KMS-11 (cell line): ENCODE measurements at regions not wholly inside any gene's neighbourhood (a gene's known extent, or its start where the extent isn't known, plus 50 kb on each side); places are given as distances from the start of the nearest gene placed in this dataset.

ENCODE experiments used
- H2AFZ ChIP-seq: fragments of 200-600 bp; sonication (generic); 2 replicates; pipeline ENCODE4 v1.6.1; 2016; ENCODE audit warnings: antibody characterized with exemption, mixed run types, low read depth
- H3K27ac ChIP-seq: fragments of 200-600 bp; sonication (generic); 2 replicates; pipeline ENCODE4 v1.6.1; 2016; ENCODE audit warnings: mild to moderate bottlenecking, mixed run types
- H3K27me3 ChIP-seq: fragments of 200-600 bp; sonication (generic); 2 replicates; pipeline ENCODE4 v1.6.1; 2017; ENCODE audit warnings: mild to moderate bottlenecking, low read depth, mixed run types, moderate library complexity; ENCODE audit not compliant: insufficient read depth
- H3K36me3 ChIP-seq: fragments of 200-600 bp; sonication (generic); 2 replicates; pipeline ENCODE4 v1.6.1; 2017; ENCODE audit warnings: mild to moderate bottlenecking, mixed run types; ENCODE audit not compliant: insufficient read depth
- H3K4me1 ChIP-seq: fragments of 200-600 bp; sonication (generic); 2 replicates; pipeline ENCODE4 v1.6.1; 2016; ENCODE audit warnings: mild to moderate bottlenecking, low read depth, mixed run types; ENCODE audit not compliant: poor library complexity, severe bottlenecking
- H3K4me2 ChIP-seq: fragments of 200-600 bp; sonication (generic); 2 replicates; pipeline ENCODE4 v1.7.0; 2016; ENCODE audit warnings: mild to moderate bottlenecking, mixed run types
- H3K4me3 ChIP-seq: fragments of 200-600 bp; sonication (generic); IDR thresholded peaks from 2 replicates; pipeline ENCODE4 v1.6.1; 2017; ENCODE audit warnings: low read depth, low read length, mixed read lengths; ENCODE audit not compliant: insufficient read depth
- H3K79me2 ChIP-seq: fragments of 200-600 bp; sonication (generic); 2 replicates; pipeline ENCODE4 v1.6.1; 2016; ENCODE audit warnings: low read depth, mixed run types; ENCODE audit not compliant: insufficient read depth
- H3K9ac ChIP-seq: fragments of 200-600 bp; sonication (generic); 2 replicates; pipeline ENCODE4 v1.6.1; 2016; ENCODE audit warnings: mild to moderate bottlenecking, mixed run types
- H4K20me1 ChIP-seq: fragments of 200-600 bp; sonication (generic); 2 replicates; pipeline ENCODE4 v1.6.1; 2016; ENCODE audit warnings: mild to moderate bottlenecking, mixed run types; ENCODE audit not compliant: insufficient read depth
- TF ChIP-seq, protein P1 (sequence below): fragments of 200-600 bp; sonication (generic); conservative IDR thresholded peaks from 2 replicates; pipeline ENCODE4 v1.6.1; 2017; ENCODE audit warnings: low read depth, mild to moderate bottlenecking, antibody characterized with exemption, low read length, moderate library complexity, mixed read lengths

DNA sequence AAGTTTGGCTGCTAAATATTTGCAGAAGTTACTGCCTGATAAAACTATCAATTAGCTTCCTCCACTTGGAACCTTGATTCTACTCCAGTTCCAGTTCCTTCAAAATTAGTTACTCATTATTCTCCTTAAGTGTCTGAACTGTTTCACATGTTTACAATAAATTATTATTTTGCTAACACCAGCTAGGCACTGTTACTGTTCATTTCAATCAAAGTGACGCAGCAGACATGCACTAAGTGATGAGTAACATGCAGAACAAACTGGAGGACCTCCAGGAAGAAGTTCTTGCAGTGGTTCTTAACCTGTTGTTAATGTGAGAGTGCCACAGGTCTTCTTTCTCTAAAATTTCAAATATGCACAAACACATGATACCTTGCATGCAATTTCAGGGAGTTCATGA, 491.8 kb upstream of the SEMA3A start:
- no peak overlapping the region for H3K4me3 ChIP-seq
- H3K4me2 ChIP-seq: no peak overlapping the region
- no peaks in the 10 kb centered on the region for H3K4me1 ChIP-seq
- TF ChIP-seq, protein P1, sequence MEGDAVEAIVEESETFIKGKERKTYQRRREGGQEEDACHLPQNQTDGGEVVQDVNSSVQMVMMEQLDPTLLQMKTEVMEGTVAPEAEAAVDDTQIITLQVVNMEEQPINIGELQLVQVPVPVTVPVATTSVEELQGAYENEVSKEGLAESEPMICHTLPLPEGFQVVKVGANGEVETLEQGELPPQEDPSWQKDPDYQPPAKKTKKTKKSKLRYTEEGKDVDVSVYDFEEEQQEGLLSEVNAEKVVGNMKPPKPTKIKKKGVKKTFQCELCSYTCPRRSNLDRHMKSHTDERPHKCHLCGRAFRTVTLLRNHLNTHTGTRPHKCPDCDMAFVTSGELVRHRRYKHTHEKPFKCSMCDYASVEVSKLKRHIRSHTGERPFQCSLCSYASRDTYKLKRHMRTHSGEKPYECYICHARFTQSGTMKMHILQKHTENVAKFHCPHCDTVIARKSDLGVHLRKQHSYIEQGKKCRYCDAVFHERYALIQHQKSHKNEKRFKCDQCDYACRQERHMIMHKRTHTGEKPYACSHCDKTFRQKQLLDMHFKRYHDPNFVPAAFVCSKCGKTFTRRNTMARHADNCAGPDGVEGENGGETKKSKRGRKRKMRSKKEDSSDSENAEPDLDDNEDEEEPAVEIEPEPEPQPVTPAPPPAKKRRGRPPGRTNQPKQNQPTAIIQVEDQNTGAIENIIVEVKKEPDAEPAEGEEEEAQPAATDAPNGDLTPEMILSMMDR: no peak
- H2AFZ ChIP-seq: no peak overlapping the region
- no peaks in the 10 kb centered on the region for H3K79me2 ChIP-seq
- H4K20me1 ChIP-seq: no peaks in the 10 kb centered on the region
- no peaks in the 10 kb centered on the region for H3K36me3 ChIP-seq
- H3K27ac ChIP-seq: no peak overlapping the region
- H3K9ac ChIP-seq: no peak overlapping the region
- no peaks in the 10 kb centered on the region for H3K27me3 ChIP-seq

DNA sequence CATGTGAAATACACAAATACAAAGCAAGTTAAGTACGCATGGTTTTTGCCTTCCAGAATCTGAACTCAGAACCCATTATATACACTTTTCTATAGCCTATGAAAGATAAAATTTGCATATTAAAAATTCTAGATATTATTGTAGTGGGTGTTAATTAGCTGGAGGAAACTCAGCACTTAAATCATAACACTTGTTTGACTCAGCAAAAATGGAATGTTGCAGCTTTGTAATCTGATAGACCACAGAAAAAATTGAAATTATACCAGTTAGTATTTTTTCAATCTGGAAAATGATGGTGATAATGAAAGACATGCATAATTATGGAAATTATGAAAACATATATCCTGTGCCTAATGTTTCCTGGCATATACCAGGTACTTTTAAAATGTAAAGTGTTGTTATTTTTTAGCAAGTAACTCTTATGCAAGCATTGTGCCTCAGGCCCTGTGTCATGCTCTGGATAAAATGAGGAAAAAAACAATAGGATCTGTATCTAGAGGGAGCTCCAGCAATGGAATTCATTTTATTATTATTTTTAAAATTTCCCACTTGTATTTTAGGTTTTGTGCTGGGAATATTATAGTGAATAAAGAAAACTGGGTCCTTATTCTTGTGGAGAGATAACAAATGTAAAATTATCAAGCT, 490.4 kb upstream of the SEMA3A start:
- no peak overlapping the region for H3K9ac ChIP-seq
- no peak overlapping the region for H3K4me3 ChIP-seq
- H3K27me3 ChIP-seq: no peaks in the 10 kb centered on the region
- H3K4me2 ChIP-seq: no peak overlapping the region
- H2AFZ ChIP-seq: no peak overlapping the region
- TF ChIP-seq, protein P1: no peak
- no peak overlapping the region for H3K27ac ChIP-seq
- no peaks in the 10 kb centered on the region for H4K20me1 ChIP-seq
- no peaks in the 10 kb centered on the region for H3K4me1 ChIP-seq
- no peaks in the 10 kb centered on the region for H3K36me3 ChIP-seq
- no peaks in the 10 kb centered on the region for H3K79me2 ChIP-seq

DNA sequence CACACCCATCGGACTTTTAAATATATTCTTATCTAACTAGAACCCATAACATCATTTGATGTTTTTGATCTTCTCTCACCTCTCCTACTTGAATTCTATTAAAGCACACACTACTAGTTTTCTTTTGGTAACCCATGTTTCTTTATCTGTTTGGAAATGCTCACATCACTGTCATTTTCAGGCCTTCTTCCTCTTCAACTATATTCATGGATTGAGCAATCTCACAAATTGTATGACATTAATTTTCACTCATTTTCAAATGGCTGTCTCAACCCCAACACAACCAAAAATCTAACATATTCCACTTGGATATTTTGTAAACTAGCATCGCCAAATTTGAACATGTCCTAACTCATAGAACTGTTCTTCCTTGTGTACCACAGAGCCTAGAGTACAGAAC, 488.0 kb upstream of the SEMA3A start:
- TF ChIP-seq, protein P1: no peak
- H2AFZ ChIP-seq: no peak overlapping the region
- H3K4me1 ChIP-seq: no peaks in the 10 kb centered on the region
- H3K27me3 ChIP-seq: no peaks in the 10 kb centered on the region
- no peak overlapping the region for H3K4me3 ChIP-seq
- no peak overlapping the region for H3K9ac ChIP-seq
- H3K27ac ChIP-seq: no peak overlapping the region
- H3K4me2 ChIP-seq: no peak overlapping the region
- H4K20me1 ChIP-seq: no peaks in the 10 kb centered on the region
- no peaks in the 10 kb centered on the region for H3K36me3 ChIP-seq
- H3K79me2 ChIP-seq: no peaks in the 10 kb centered on the region

DNA sequence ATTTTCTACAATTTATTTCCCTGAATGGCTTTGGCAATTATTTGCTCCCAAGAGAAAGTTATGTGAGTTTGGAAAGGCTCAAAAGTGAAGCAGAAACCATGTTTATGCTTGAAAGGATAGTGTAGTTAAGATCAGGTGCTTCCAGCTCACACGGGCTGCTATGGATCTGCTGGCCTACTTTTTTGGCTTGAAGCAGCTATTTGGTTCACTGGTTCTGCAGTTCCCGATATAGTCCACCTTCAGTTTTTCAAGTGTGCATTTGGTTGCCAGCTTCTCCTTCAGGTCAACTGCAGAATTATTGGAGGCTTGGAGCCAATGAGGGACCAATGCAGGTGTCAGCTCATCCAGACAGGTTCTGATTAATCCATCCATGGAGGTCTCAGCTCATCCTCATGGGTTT, 484.3 kb upstream of the SEMA3A start:
- Histone ChIP-seq H2AFZ (no peak overlapping the region), H3K27me3 (no peaks in the 10 kb centered on the region), H4K20me1 (no peaks in the 10 kb centered on the region), H3K9ac (no peak overlapping the region), H3K4me1 (no peaks in the 10 kb centered on the region), H3K4me3 (no peak overlapping the region), H3K36me3 (no peaks in the 10 kb centered on the region), H3K79me2 (no peaks in the 10 kb centered on the region), H3K4me2 (no peak overlapping the region), H3K27ac (no peak overlapping the region)
- TF ChIP-seq, protein P1: no peak
